ENCODE measurements at regions not wholly inside any gene's neighbourhood (a gene's known extent, or its start where the extent isn't known, plus 50 kb on each side); places are given as distances from the start of the nearest gene placed in this dataset.

DNA sequence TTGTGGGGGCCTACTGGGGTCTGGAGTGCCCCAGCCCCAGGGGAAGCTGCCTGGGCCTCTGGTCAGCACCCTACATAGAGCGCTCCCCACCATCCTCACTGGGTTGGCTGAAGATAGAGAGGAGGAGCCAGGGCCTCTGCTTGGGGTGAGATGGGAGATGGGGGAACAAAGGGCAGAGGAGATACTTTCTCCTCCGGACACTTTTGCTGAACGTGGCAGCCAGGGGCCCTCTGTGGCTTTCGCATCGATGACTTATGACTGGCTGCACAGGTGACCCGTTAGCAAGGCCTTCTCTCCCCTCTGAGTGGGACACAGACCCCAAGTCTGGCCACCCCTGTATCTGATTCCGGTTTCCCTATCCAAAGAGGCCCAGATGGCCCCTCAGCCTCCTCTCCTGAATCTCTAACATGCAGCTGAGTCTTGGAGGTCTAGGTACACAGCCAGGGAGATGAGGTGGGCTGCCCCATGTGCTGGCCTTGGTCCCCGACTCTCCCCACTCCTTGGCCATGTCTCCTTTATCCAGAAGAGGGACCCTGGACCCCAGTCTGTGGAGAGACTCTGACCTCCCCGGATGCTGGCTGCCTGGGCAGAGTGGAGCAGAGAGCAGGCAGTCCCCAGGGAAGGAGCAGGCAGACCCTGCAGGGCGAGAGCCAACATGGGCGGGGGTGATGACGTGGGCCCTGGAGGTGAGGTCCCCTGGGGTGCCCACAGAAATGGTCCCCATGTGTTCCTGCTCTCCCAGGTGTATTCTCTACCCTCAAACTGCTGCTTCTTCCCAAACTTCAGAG is 59.3 kb upstream of the NECTIN1 start:
- DNase-seq = no peak

GRCh38 chr11:119787074-119787461 is 58.1 kb upstream of the NECTIN1 start:
- no peak for DNase-seq

DNA sequence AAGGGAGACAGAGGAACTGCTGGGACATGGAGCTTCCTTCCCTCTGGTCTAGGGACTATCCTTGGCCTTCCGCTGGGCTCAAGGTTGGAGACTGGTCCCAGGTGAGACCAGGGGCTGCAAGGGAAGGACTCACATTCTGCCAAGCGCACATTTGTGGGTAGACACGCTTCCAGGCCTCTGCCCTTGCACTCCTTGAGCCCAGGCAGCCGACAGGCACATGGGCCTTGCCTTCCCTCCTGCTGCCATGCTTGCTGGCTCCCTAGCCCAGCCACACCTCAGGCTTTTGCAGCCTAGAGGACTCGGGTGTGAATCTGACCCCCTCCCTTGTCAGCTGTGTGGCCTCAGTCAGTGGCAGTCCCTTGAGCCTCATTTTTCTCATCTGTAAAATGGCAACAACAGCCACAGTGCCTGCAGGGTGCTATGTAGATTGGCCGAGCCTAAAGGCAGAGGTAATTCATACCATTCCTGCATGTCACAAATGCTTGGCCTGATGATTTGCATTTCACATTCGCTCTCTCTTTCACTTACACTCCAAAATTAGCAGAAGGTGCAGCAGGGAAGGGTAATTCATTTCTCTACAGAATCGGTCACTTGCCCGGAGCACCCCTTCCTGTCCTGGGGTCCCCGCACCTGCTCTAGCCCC is 57.6 kb upstream of the NECTIN1 start:
- DNase-seq = no peak

- no peak for DNase-seq
These were observed 56.1 kb upstream of the NECTIN1 start for GRCh38 chr11:119785131-119785530.

DNA sequence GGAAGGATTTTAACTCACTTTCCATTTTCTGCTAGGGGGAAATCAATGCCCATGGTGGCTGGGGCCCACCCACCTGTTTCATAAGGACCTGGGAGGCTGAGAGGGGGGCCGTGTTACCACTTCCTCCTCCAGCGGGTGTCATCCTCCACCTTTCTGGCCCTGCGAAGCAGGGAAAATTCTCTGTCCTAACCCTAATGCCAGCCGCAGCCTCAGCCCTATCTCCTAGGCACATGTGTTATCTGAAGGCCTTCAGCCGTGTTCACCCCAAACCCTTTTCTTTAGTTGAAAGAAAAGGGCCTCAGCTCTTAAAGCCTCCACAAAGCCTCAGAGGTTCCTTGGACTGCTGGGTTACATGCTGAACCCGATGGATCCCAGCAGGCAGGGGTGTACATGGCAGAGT is 55.4 kb upstream of the NECTIN1 start:
- DNase-seq = no peak

- no peak for DNase-seq
These were observed 54.7 kb upstream of the NECTIN1 start for GRCh38 chr11:119783466-119784400.

DNA sequence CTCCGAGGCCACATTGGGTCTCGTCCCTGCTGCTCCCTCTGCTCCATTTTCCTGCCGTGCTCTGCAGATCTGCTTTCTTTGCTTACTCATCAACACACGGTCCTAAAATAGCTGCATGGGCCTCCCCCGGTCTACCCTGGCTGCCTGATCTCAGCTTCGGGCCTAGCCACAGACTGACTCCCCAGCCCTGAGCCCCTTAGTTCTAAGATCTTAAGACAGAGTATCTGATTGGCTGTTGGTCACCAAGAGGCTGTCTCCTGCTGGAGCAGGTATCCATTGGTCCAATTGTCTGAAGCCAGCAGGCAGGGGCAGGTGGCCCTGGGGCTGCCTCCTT is 53.7 kb upstream of the NECTIN1 start:
- DNase-seq = no peak

- no peak for DNase-seq
These were observed 53.2 kb upstream of the NECTIN1 start for GRCh38 chr11:119782006-119782738.

DNA sequence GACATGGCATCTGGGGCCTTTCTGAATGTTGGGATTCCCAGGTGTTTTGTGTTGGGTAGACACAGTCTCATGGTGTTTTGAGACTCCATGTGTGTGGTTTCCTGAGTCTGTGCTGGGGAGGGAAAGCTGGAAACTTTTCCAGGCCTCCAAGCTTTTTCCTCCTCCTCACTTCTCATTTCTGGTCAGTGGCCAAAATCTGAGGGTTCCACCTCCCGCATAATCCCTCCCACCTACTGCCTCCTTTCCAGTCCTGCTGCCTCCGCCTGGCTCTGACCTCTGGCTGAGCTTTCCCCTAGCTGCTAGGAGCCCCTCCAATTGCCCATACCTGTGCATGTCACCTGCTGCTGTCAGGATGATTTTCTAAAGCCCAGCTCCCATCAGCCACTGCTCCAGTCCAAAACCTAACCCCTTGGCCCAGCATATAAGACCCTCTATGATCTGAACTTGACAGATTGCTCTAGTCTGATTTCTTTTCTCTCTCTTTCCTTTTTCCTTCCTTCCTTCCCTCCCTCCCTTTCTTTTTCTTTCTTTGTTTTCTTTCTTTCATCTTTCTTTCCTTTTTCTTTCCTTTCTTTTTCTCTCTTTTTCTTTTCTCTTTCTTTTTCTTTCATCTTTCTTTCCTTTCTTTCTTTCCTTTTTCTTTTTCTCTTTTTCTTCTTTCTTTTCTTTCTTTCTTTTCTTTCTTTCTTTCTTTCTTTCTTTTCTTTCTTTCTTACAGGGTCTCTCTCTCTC is 51.4 kb upstream of the NECTIN1 start:
- DNase-seq = no peak

- no peak for DNase-seq
These were observed 50.4 kb upstream of the NECTIN1 start for GRCh38 chr11:119779195-119780071.

All from HCEC 1CT (cell line).